SU-DHL-6 (cell line): ENCODE measurements at regions not wholly inside any gene's neighbourhood (a gene's known extent, or its start where the extent isn't known, plus 50 kb on each side); places are given as distances from the start of the nearest gene placed in this dataset.
"Not testable (repeated sequence)": the region's sequence is repeated elsewhere in the genome, so short reads cannot be mapped to it uniquely, and the experiment has no call there.

Source experiments
- H2AFZ ChIP-seq: fragments of 200-600 bp; sonication (generic); 2 replicates; pipeline ENCODE4 v1.6.1; 2014; ENCODE audit warnings: low read depth, mild to moderate bottlenecking, moderate library complexity, mixed read lengths, antibody characterized with exemption, low read length; ENCODE audit not compliant: severe bottlenecking
- H3F3A ChIP-seq: fragments of 200-600 bp; shearing (Covaris generic); 2 replicates; pipeline ENCODE4 v1.6.0; 2016; ENCODE audit warnings: antibody characterized with exemption, mild to moderate bottlenecking; ENCODE audit not compliant: insufficient read depth
- H3K27ac ChIP-seq: fragments of 200-600 bp; sonication (generic); 2 replicates; pipeline ENCODE4 v1.5.1; 2016; ENCODE audit warnings: low read depth, mild to moderate bottlenecking, low read length, moderate library complexity, mixed read lengths
- H3K27me3 ChIP-seq: fragments of 200-600 bp; sonication (generic), shearing (Covaris generic); 2 replicates; pipeline ENCODE4 v1.6.0; 2014; ENCODE audit warnings: mild to moderate bottlenecking, low read length
- H3K36me3 ChIP-seq: fragments of 200-600 bp; sonication (generic); 2 replicates; pipeline ENCODE4 v1.6.1; 2014; ENCODE audit warnings: mild to moderate bottlenecking, low read length, mixed read lengths
- H3K4me2 ChIP-seq: fragments of 300-600, 200-600 bp; shearing (Covaris generic), sonication (generic); 2 replicates; pipeline ENCODE4 v1.6.0; 2014; ENCODE audit warnings: low read length, low read depth, mild to moderate bottlenecking; ENCODE audit not compliant: poor library complexity, severe bottlenecking
- H3K4me3 ChIP-seq: fragments of 200-600 bp; sonication (generic); 2 replicates; pipeline ENCODE4 v1.5.1; 2014; ENCODE audit warnings: antibody characterized with exemption, low read length, mild to moderate bottlenecking, mixed read lengths; ENCODE audit not compliant: insufficient read depth, poor library complexity, severe bottlenecking
- H3K79me2 ChIP-seq: fragments of 200-600 bp; sonication (generic); 2 replicates; pipeline ENCODE4 v1.6.1; 2014; ENCODE audit warnings: mild to moderate bottlenecking, low read length, moderate library complexity; ENCODE audit not compliant: insufficient read depth
- H3K9ac ChIP-seq: fragments of 200-600 bp; sonication (generic); 2 replicates; pipeline ENCODE4 v1.7.0; 2014; ENCODE audit warnings: mild to moderate bottlenecking, low read length
- H3K9me2 ChIP-seq: fragments of 200-600 bp; sonication (generic); replicated peaks from 2 replicates; pipeline ENCODE4 v1.6.1; 2014; ENCODE audit warnings: low read length; ENCODE audit not compliant: insufficient read depth
- H3K9me3 ChIP-seq: fragments of 200-600 bp; sonication (generic); 2 replicates; pipeline ENCODE4 v1.6.1; 2014; ENCODE audit warnings: low read length, mixed read lengths; ENCODE audit not compliant: insufficient read depth
- H4K20me1 ChIP-seq: fragments of 200-600 bp; sonication (generic); 2 replicates; pipeline ENCODE4 v1.6.1; 2014; ENCODE audit warnings: low read depth, mild to moderate bottlenecking, antibody characterized with exemption, low read length, moderate library complexity, mixed read lengths
- CTCF ChIP-seq: fragments of 200-600 bp; sonication (generic); IDR thresholded peaks from one replicate; pipeline ENCODE4 v1.5.1; 2017; ENCODE audit warnings: antibody characterized with exemption, mild to moderate bottlenecking, low read length, moderate library complexity; ENCODE audit not compliant: insufficient read depth, poor library complexity, severe bottlenecking
- EZH2phosphoT487 ChIP-seq: fragments of 200-600 bp; sonication (generic), shearing (Covaris generic); conservative IDR thresholded peaks from 2 replicates; pipeline ENCODE4 v1.6.1; 2018; ENCODE audit warnings: mild to moderate bottlenecking, antibody characterized with exemption, low read length, moderate library complexity, mixed read lengths

DNA sequence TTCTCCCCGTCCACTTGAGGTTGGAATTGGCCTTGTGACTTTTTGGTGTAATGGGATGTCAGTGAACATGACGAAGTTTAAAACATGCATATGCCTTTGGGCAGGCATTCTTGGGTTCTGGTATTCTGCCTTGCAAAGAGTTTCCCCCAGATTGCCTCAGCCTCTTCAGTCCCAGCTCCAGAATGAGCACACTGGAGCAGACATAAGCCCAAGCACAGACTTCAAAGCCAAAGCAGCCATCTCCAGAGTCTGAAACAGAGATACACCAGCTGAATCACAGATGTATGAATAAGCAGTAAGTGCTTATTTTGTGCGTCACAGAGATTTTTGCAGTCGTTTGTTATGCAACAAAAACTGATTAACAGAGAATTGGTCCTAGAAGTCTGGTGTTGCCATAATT is 546.0 kb downstream of the FRK start:
- Histone ChIP-seq H3K4me3 (no peak overlapping the region), H3K9me2 (no peaks in the 10 kb centered on the region), H3K79me2 (no peaks in the 10 kb centered on the region), H3K36me3 (no peaks in the 10 kb centered on the region), H3K27me3 (no peaks in the 10 kb centered on the region), H3K9me3 (no peaks in the 10 kb centered on the region), H3F3A (no peaks in the 10 kb centered on the region), H4K20me1 (no peaks in the 10 kb centered on the region), H2AFZ (no peak overlapping the region), H3K4me2 (no peak overlapping the region), H3K9ac (no peak overlapping the region), H3K27ac (no peak overlapping the region)
- TF ChIP-seq CTCF, result no peak

DNA sequence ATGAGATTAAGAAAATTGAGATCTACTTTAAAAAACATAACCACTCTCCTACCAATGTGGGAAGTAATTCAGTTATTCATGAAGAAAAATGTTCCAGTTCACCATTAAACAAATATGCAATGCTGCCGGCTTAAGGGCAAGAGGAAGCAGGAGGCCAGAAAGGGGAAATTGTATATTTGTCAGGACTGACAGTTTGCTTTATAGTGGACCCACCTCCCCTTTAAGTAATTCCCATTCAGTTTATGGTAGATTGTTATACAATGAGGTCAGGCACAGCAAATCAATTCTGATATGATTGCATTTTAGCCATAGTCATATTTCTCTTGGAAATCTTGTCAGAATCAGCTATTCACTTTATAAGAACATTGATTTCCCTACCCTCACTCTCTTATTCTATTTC is 547.8 kb downstream of the FRK start:
- no peaks in the 10 kb centered on the region for H3F3A ChIP-seq

GRCh38 chr6:115511771-115512170 is 548.9 kb downstream of the FRK start:
- H3K36me3 ChIP-seq, result no peaks in the 10 kb centered on the region
- TF ChIP-seq CTCF, result no peak
- no peak for TF ChIP-seq EZH2phosphoT487
- no peaks in the 10 kb centered on the region for H4K20me1 ChIP-seq
- H3F3A ChIP-seq, result no peaks in the 10 kb centered on the region
- H3K9me3 ChIP-seq, result no peaks in the 10 kb centered on the region
- H2AFZ ChIP-seq, result no peak overlapping the region
- no peaks in the 10 kb centered on the region for H3K9me2 ChIP-seq
- H3K79me2 ChIP-seq, result no peaks in the 10 kb centered on the region
- no peak overlapping the region for H3K4me2 ChIP-seq
- no peak overlapping the region for H3K4me3 ChIP-seq
- H3K27ac ChIP-seq, result no peak overlapping the region
- H3K9ac ChIP-seq, result no peak overlapping the region
- H3K27me3 ChIP-seq, result no peaks in the 10 kb centered on the region

More for the DNA sequence above, 547.8 kb downstream of the FRK start:
- no peaks in the 10 kb centered on the region for H3K9me2 ChIP-seq
- H3K4me2 ChIP-seq, result no peak overlapping the region
- H2AFZ ChIP-seq, result no peak overlapping the region
- no peaks in the 10 kb centered on the region for H3K9me3 ChIP-seq
- no peaks in the 10 kb centered on the region for H3K36me3 ChIP-seq
- H3K79me2 ChIP-seq, result no peaks in the 10 kb centered on the region
- H3K9ac ChIP-seq, result no peak overlapping the region
- no peak for TF ChIP-seq CTCF
- no peak for TF ChIP-seq EZH2phosphoT487
- no peaks in the 10 kb centered on the region for H3K27me3 ChIP-seq
- H3K27ac ChIP-seq, result no peak overlapping the region
- no peak overlapping the region for H3K4me3 ChIP-seq
- no peaks in the 10 kb centered on the region for H4K20me1 ChIP-seq

- not testable (repeated sequence) for H3K9ac ChIP-seq, H3K4me2 ChIP-seq, H3K9me3 ChIP-seq, H3K9me2 ChIP-seq, H3K27ac ChIP-seq, H3K4me3 ChIP-seq, H3K79me2 ChIP-seq, H3K36me3 ChIP-seq, H3K27me3 ChIP-seq, H3F3A ChIP-seq, H4K20me1 ChIP-seq, H2AFZ ChIP-seq
Observed at GRCh38 chr6:115502432-115502831, 558.3 kb downstream of the FRK start.
